DOHH2 (cell line): ENCODE measurements at regions not wholly inside any gene's neighbourhood (a gene's known extent, or its start where the extent isn't known, plus 50 kb on each side); places are given as distances from the start of the nearest gene placed in this dataset.

Experiments
- H3F3A ChIP-seq: fragments of 200-600 bp; sonication (generic), shearing (Covaris generic); 2 replicates; pipeline ENCODE4 v1.6.0; 2016; ENCODE audit warnings: antibody characterized with exemption, mild to moderate bottlenecking; ENCODE audit not compliant: control insufficient read depth, insufficient read depth
- H3K27ac ChIP-seq: fragments of 200-600 bp; sonication (generic); 2 replicates; pipeline ENCODE4 v1.5.1; 2014; ENCODE audit warnings: low read depth, mild to moderate bottlenecking, low read length, moderate library complexity
- H3K27me3 ChIP-seq: fragments of 200-600 bp; sonication (generic); 2 replicates; pipeline ENCODE4 v1.6.1; 2014; ENCODE audit warnings: mild to moderate bottlenecking, low read length, mixed read lengths; ENCODE audit not compliant: control insufficient read depth
- H3K36me3 ChIP-seq: fragments of 200-600 bp; sonication (generic); 2 replicates; pipeline ENCODE4 v1.6.1; 2014; ENCODE audit warnings: mild to moderate bottlenecking, low read length, moderate library complexity, mixed read lengths; ENCODE audit not compliant: control insufficient read depth
- H3K4me1 ChIP-seq: fragments of 200-600 bp; sonication (generic); 2 replicates; pipeline ENCODE4 v1.6.1; 2014; ENCODE audit warnings: mild to moderate bottlenecking, low read length, mixed read lengths; ENCODE audit not compliant: control insufficient read depth
- H3K4me2 ChIP-seq: fragments of 200-600 bp; sonication (generic); 2 replicates; pipeline ENCODE4 v1.6.0; 2014; ENCODE audit warnings: mild to moderate bottlenecking, low read length, moderate library complexity
- H3K4me3 ChIP-seq: fragments of 200-600 bp; sonication (generic); 2 replicates; pipeline ENCODE4 v1.5.1; 2014; ENCODE audit warnings: mild to moderate bottlenecking, low read length, mixed read lengths
- H3K79me2 ChIP-seq: fragments of 200-600 bp; sonication (generic); 2 replicates; pipeline ENCODE4 v1.6.1; 2014; ENCODE audit warnings: mild to moderate bottlenecking, low read length, mixed read lengths; ENCODE audit not compliant: control insufficient read depth
- H3K9me2 ChIP-seq: fragments of 200-600 bp; sonication (generic); replicated peaks from 2 replicates; pipeline ENCODE4 v1.6.1; 2014; ENCODE audit warnings: mild to moderate bottlenecking, low read length, mixed read lengths; ENCODE audit not compliant: control insufficient read depth
- H3K9me3 ChIP-seq: fragments of 200-600 bp; sonication (generic); 2 replicates; pipeline ENCODE4 v1.6.1; 2014; ENCODE audit warnings: antibody characterized with exemption, low read length, mixed read lengths; ENCODE audit not compliant: control insufficient read depth, insufficient read depth
- H4K20me1 ChIP-seq: fragments of 200-600 bp; sonication (generic); 2 replicates; pipeline ENCODE4 v1.6.0; 2014; ENCODE audit warnings: low read depth, mild to moderate bottlenecking, antibody characterized with exemption, low read length, moderate library complexity; ENCODE audit not compliant: control insufficient read depth, insufficient read depth
- CTCF ChIP-seq: fragments of 200-600 bp; sonication (generic); IDR thresholded peaks from one replicate; pipeline ENCODE4 v1.5.1; 2014; ENCODE audit warnings: antibody characterized with exemption, mild to moderate bottlenecking, low read depth, low read length; ENCODE audit not compliant: poor library complexity, severe bottlenecking
- EZH2phosphoT487 ChIP-seq: fragments of 200-600 bp; sonication (generic); IDR thresholded peaks from 2 replicates; pipeline ENCODE4 v1.6.1; 2017; ENCODE audit warnings: borderline replicate concordance, mild to moderate bottlenecking, antibody characterized with exemption, low read length, moderate library complexity, mixed read lengths

- Histone ChIP-seq H3K27me3 (no peaks in the 10 kb centered on the region), H3K9me2 (no peaks in the 10 kb centered on the region), H3K4me2 (no peak overlapping the region), H3F3A (no peaks in the 10 kb centered on the region), H3K9me3 (no peaks in the 10 kb centered on the region), H3K27ac (no peak overlapping the region), H4K20me1 (no peaks in the 10 kb centered on the region), H3K79me2 (no peaks in the 10 kb centered on the region), H3K36me3 (no peaks in the 10 kb centered on the region), H3K4me1 (no peaks in the 10 kb centered on the region), H3K4me3 (no peak overlapping the region)
- TF ChIP-seq CTCF (no peak), EZH2phosphoT487 (no peak)
Observed at GRCh38 chr14:83217492-83217891, 1683.8 kb upstream of the SEL1L start.

DNA sequence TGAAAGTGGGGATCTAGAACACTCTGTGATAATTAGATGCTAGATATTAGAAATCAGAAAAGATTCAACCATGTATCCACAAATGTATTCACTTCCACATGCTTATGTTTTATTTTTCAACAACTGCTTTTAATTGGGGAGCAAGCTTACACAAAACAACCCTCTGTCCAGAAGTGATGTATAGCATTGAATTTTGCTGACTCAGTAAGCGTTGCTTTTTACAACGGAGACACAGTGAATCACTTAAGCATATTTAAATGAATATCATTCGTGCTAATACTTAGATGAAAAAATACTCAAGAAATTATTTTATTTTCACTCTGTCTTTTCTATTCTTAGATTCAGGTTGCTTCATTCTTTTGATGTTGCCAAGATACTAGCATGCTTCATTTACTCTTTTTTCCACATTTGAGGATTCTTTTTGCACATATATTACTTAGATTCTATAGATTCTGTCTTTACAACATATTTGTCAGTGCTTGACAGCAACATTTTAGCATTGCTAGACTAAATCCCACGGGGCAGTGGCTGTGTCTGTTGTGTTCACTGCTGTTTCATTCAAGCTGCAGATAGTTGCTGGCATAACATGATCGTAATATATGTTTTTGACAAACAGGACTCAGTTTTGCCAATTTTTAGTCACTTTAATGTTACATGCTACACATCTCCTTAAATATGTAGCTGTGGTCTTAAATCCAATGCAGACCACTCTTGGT lies 1714.4 kb upstream of the SEL1L start:
- H3K4me2 ChIP-seq: no peak overlapping the region
- H3K4me3 ChIP-seq: no peak overlapping the region
- no peaks in the 10 kb centered on the region for H3K4me1 ChIP-seq
- no peak overlapping the region for H3K27ac ChIP-seq
- no peaks in the 10 kb centered on the region for H3K9me3 ChIP-seq
- H3K27me3 ChIP-seq: no peaks in the 10 kb centered on the region
- no peak for TF ChIP-seq EZH2phosphoT487
- no peak for TF ChIP-seq CTCF
- no peaks in the 10 kb centered on the region for H4K20me1 ChIP-seq
- H3F3A ChIP-seq: no peaks in the 10 kb centered on the region
- H3K36me3 ChIP-seq: no peaks in the 10 kb centered on the region
- H3K79me2 ChIP-seq: no peaks in the 10 kb centered on the region
- H3K9me2 ChIP-seq: no peaks in the 10 kb centered on the region

GRCh38 chr14:83251402-83251801 lies 1717.7 kb upstream of the SEL1L start:
- Histone ChIP-seq H3F3A (no peaks in the 10 kb centered on the region), H4K20me1 (no peaks in the 10 kb centered on the region), H3K9me2 (no peaks in the 10 kb centered on the region), H3K9me3 (no peaks in the 10 kb centered on the region), H3K36me3 (no peaks in the 10 kb centered on the region), H3K27me3 (no peaks in the 10 kb centered on the region), H3K4me2 (no peak overlapping the region), H3K79me2 (no peaks in the 10 kb centered on the region), H3K4me3 (no peak overlapping the region), H3K27ac (no peak overlapping the region), H3K4me1 (no peaks in the 10 kb centered on the region)
- TF ChIP-seq CTCF (no peak), EZH2phosphoT487 (no peak)
